Gastroesophageal sphincter (tissue), 3 donors: ENCODE measurements at regions not wholly inside any gene's neighbourhood (a gene's known extent, or its start where the extent isn't known, plus 50 kb on each side); places are given as distances from the start of the nearest gene placed in this dataset.

Source experiments
- CTCF ChIP-seq, 4 experiments: fragments of 200-600 bp in 2 of 4; fragments of 450-650 bp in 2 of 4; sonication (generic) in 1 of 4; IDR thresholded peaks; one replicate each; pipeline ENCODE4 v1.5.1; 2017 to 2019; ENCODE audit warnings: antibody characterized with exemption in 4 of 4, mild to moderate bottlenecking in 2 of 4, moderate library complexity in 2 of 4
- EP300 ChIP-seq: sonication (generic); formaldehyde crosslinking; IDR thresholded peaks from one replicate; pipeline ENCODE4 v1.6.1; 2017; ENCODE audit warnings: antibody characterized with exemption, mild to moderate bottlenecking
- POLR2A ChIP-seq, 2 donors: fragments of 450-650 bp; IDR thresholded peaks; one replicate each; pipeline ENCODE4 v1.6.1; 2017; ENCODE audit warnings: antibody characterized with exemption in 2 of 2, mild to moderate bottlenecking in 2 of 2, moderate library complexity in 1 of 2
- POLR2AphosphoS5 ChIP-seq: sonication (generic); formaldehyde crosslinking; IDR thresholded peaks from one replicate; pipeline ENCODE4 v1.6.1; 2017; ENCODE audit warnings: antibody characterized with exemption

GRCh38 chr5:56632939-56633338 is 182.4 kb upstream of the MAP3K1 start:
- no peak for TF ChIP-seq CTCF (IDR thresholded peaks at IDR 0.05)
- no peak for TF ChIP-seq POLR2A (IDR thresholded peaks at IDR 0.05)
- TF ChIP-seq POLR2AphosphoS5, result no peak
- TF ChIP-seq EP300, result no peak
